SK-N-SH (cell line): ENCODE measurements at regions not wholly inside any gene's neighbourhood (a gene's known extent, or its start where the extent isn't known, plus 50 kb on each side); places are given as distances from the start of the nearest gene placed in this dataset.

Experiments
- CTCF ChIA-PET: fragments of 300-600, 350-600 bp; formaldehyde crosslinking; extraction: SDS; loops from one replicate; lab custom pipeline; 2021; lab: Yijun Ruan, JAX
- POLR2A ChIA-PET: fragments of 350-600 bp; sonication (Branson Sonifier 250); formaldehyde crosslinking; extraction: SDS; loops from one replicate; lab custom pipeline; 2020; ENCODE audit warnings: antibody characterized with exemption, inconsistent platforms; lab: Yijun Ruan, JAX
- DNase-seq: peaks from one replicate; pipeline ENCODE4 v3.0.0; 2012
- H2AFZ ChIP-seq: fragments of 200-600 bp; sonication (generic); 2 replicates; pipeline ENCODE4 v1.8.1; 2016; ENCODE audit warnings: antibody characterized with exemption, mild to moderate bottlenecking, low read depth
- H3F3A ChIP-seq: fragments of 200-600 bp; sonication (generic); replicated peaks from 2 replicates; pipeline ENCODE3; 2016; ENCODE audit warnings: antibody characterized with exemption, mild to moderate bottlenecking; ENCODE audit not compliant: insufficient read depth
- H3K27ac ChIP-seq, 2 experiments: fragments of 200-500 bp in 1 of 2; fragments of 200-600 bp in 1 of 2; sonication (Bioruptor generic) in 1 of 2; sonication (generic), shearing (Covaris generic) in 1 of 2; 2 replicates each; pipeline versions ENCODE4 v1.5.1 to v1.6.1; 2014 to 2016; ENCODE audit warnings: low read depth in 2 of 2, inconsistent platforms in 1 of 2, low read length in 1 of 2, mild to moderate bottlenecking in 1 of 2, mixed read lengths in 1 of 2
- H3K27me3 ChIP-seq: fragments of 200-600 bp; sonication (generic), shearing (Covaris generic); 2 replicates; pipeline ENCODE4 v1.6.1; 2016; ENCODE audit warnings: mixed run types; ENCODE audit not compliant: insufficient read depth
- H3K36me3 ChIP-seq, 2 experiments: fragments of 200-500 bp in 1 of 2; fragments of 200-600 bp in 1 of 2; sonication (Bioruptor generic) in 1 of 2; sonication (generic) in 1 of 2; replicated peaks in 1 of 2; 2 replicates each; pipeline versions ENCODE3 to v1.5.1; 2014 to 2016; ENCODE audit warnings: low read length in 1 of 2, mild to moderate bottlenecking in 1 of 2; ENCODE audit not compliant: insufficient read depth in 2 of 2, control insufficient read depth in 1 of 2
- H3K4me1 ChIP-seq, 2 experiments: fragments of 200-500 bp in 1 of 2; fragments of 200-600 bp in 1 of 2; sonication (Bioruptor generic) in 1 of 2; sonication (generic), shearing (Covaris generic) in 1 of 2; 2 replicates each; pipeline versions ENCODE4 v1.5.1 to v1.6.1; 2014 to 2016; ENCODE audit warnings: low read depth in 1 of 2, low read length in 1 of 2, mixed run types in 1 of 2; ENCODE audit not compliant: insufficient read depth in 2 of 2, control insufficient read depth in 1 of 2
- H3K4me2 ChIP-seq: fragments of 200-600 bp; sonication (generic), shearing (Covaris generic); 2 replicates; pipeline ENCODE4 v1.6.1; 2017; ENCODE audit warnings: mixed run types
- H3K4me3 ChIP-seq, 2 experiments: fragments of 200-500 bp in 1 of 2; fragments of 200-600 bp in 1 of 2; sonication (Bioruptor generic) in 1 of 2; sonication (generic), shearing (Covaris generic) in 1 of 2; 2 replicates each; pipeline versions ENCODE4 v1.5.1 to v1.8.1; 2014 to 2016; ENCODE audit warnings: low read depth in 2 of 2, inconsistent platforms in 1 of 2, low read length in 1 of 2, mild to moderate bottlenecking in 1 of 2, mixed read lengths in 1 of 2, moderate library complexity in 1 of 2
- H3K79me2 ChIP-seq: fragments of 200-600 bp; sonication (generic); 2 replicates; pipeline ENCODE4 v1.8.1; 2017; ENCODE audit warnings: mild to moderate bottlenecking; ENCODE audit not compliant: insufficient read depth
- H3K9ac ChIP-seq: fragments of 200-600 bp; sonication (generic); 2 replicates; pipeline ENCODE4 v1.6.1; 2017; ENCODE audit warnings: mixed run types
- H3K9me2 ChIP-seq: fragments of 200-600 bp; sonication (generic); 2 replicates; pipeline ENCODE4 v1.6.1; 2017; ENCODE audit warnings: mixed run types
- H3K9me3 ChIP-seq: fragments of 200-600 bp; sonication (generic); 2 replicates; pipeline ENCODE4 v1.6.1; 2017; ENCODE audit warnings: mixed run types, mild to moderate bottlenecking, moderate library complexity
- H4K20me1 ChIP-seq: fragments of 200-600 bp; sonication (generic); 2 replicates; pipeline ENCODE4 v1.6.1; 2017; ENCODE audit warnings: mild to moderate bottlenecking, mixed run types; ENCODE audit not compliant: insufficient read depth
- CHD2 ChIP-seq: fragments of 150-350 bp; IDR thresholded peaks from 2 replicates; pipeline ENCODE4 v1.6.1; 2018; ENCODE audit warnings: low read length; ENCODE audit not compliant: partially characterized antibody
- ELF1 ChIP-seq: IDR thresholded peaks from 2 replicates; pipeline ENCODE4 v1.4.0; 2012
- EP300 ChIP-seq, 2 experiments: IDR thresholded peaks; 2 replicates each; pipeline versions ENCODE4 v1.4.0 to v1.6.1; 2012; ENCODE audit warnings: borderline replicate concordance in 1 of 2, low read depth in 1 of 2, low read length in 1 of 2
- FOSL2 ChIP-seq: IDR thresholded peaks from 2 replicates; pipeline ENCODE4 v1.4.0; 2012; ENCODE audit warnings: low read depth, mild to moderate bottlenecking, moderate library complexity, borderline replicate concordance
- FOXJ3 ChIP-seq: sonication (generic); formaldehyde crosslinking; IDR thresholded peaks from 2 replicates; pipeline ENCODE4 v1.5.1; 2020; ENCODE audit warnings: mild to moderate bottlenecking, missing genetic modification reagents
- FOXM1 ChIP-seq: IDR thresholded peaks from 2 replicates; pipeline ENCODE4 v1.4.0; 2012; ENCODE audit warnings: low read depth, mild to moderate bottlenecking
- GATA2 ChIP-seq: sonication (generic); formaldehyde crosslinking; IDR thresholded peaks from 2 replicates; pipeline ENCODE4 v1.5.0; 2020; ENCODE audit warnings: mild to moderate bottlenecking, missing genetic modification reagents
- JUND ChIP-seq: IDR thresholded peaks from 2 replicates; pipeline ENCODE4 v1.4.0; 2012
- MEF2A ChIP-seq: IDR thresholded peaks from 2 replicates; pipeline ENCODE4 v1.4.0; 2012; ENCODE audit warnings: low read depth, borderline replicate concordance
- NFIC ChIP-seq: IDR thresholded peaks from 2 replicates; pipeline ENCODE4 v1.4.0; 2012; ENCODE audit warnings: borderline replicate concordance
- NRF1 ChIP-seq: IDR thresholded peaks from 2 replicates; pipeline ENCODE4 v1.6.1; 2012; ENCODE audit warnings: low read depth, mild to moderate bottlenecking, low read length
- RAD21 ChIP-seq: IDR thresholded peaks from 2 replicates; pipeline ENCODE4 v1.6.1; 2012; ENCODE audit warnings: mild to moderate bottlenecking, low read length
- RXRA ChIP-seq: IDR thresholded peaks from 2 replicates; pipeline ENCODE4 v1.4.0; 2012; ENCODE audit warnings: low read depth, mild to moderate bottlenecking, borderline replicate concordance
- SMC3 ChIP-seq: IDR thresholded peaks from 2 replicates; pipeline ENCODE4 v1.6.1; 2012; ENCODE audit warnings: low read depth, low read length, improper control_type of control experiment
- TAF1 ChIP-seq: IDR thresholded peaks from 2 replicates; pipeline ENCODE4 v1.6.1; 2012; ENCODE audit warnings: low read depth, mild to moderate bottlenecking, low read length, moderate library complexity, borderline replicate concordance
- TCF12 ChIP-seq: IDR thresholded peaks from 2 replicates; pipeline ENCODE4 v1.4.0; 2012
- TEAD4 ChIP-seq: IDR thresholded peaks from 2 replicates; pipeline ENCODE4 v1.4.0; 2012; ENCODE audit warnings: mild to moderate bottlenecking, borderline replicate concordance; ENCODE audit not compliant: insufficient read depth
- WGBS: methylation state at CpG from one replicate; pipeline ENCODE4 v1.1.6; 2017; ENCODE audit warnings: low lambda C conversion rate; 5-methylcytosine and 5-hydroxymethylcytosine counted together
- TF ChIP-seq, protein P1 (sequence below): IDR thresholded peaks from 2 replicates; pipeline ENCODE4 v1.4.0; 2012; ENCODE audit warnings: low read depth
- TF ChIP-seq, protein P2 (sequence below): IDR thresholded peaks from 2 replicates; pipeline ENCODE4; 2012
- TF ChIP-seq, protein P3 (sequence below): fragments of 150-350 bp; IDR thresholded peaks from 2 replicates; pipeline ENCODE4 v1.6.1; 2017; ENCODE audit warnings: antibody characterized with exemption, low read length, low read depth, borderline replicate concordance
- TF ChIP-seq, protein P4 (sequence below): IDR thresholded peaks from 2 replicates; pipeline ENCODE4 v1.6.1; 2012; ENCODE audit warnings: mild to moderate bottlenecking, low read depth, low read length, moderate library complexity

DNA sequence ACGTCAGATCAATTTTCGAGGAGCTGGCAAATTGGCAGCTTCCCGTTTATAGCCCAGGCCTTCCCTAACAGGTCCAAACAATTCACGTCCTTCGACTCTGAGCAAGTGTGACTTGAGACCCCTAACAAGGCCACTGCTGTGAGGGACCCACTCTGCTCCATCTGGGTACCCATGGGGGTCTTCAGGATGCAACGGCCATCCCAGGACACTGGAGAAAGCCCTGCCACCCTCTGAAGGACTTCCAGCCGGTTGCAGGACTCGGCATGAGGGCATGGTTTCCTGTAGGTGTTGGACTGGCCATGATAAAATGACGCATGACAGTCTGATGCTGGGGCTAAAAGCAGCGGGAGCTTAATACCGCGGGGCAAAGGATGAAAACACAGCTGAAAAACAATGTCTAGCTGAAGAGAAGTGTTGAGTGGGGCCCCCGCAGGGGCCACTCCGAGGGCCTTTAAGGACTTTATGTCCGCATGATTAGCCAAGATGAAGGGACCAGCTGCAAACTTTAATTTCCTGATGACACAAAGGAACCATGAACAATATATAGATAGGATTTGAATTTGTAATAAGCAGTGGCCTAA is 113.3 kb upstream of the ZNF521 start:
- H3K9me2 ChIP-seq, result no peaks in the 10 kb centered on the region
- H3K4me2 ChIP-seq, result no peak overlapping the region
- H3K4me1 ChIP-seq, result peaks cover 0 to 15% of the 10 kb centered on the region in 2 experiments; a peak in 2 of 4 replicates
- no peaks in the 10 kb centered on the region for H3K27me3 ChIP-seq
- H3K36me3 ChIP-seq, result no peaks in the 10 kb centered on the region
- H2AFZ ChIP-seq, result no peak overlapping the region
- no peaks in the 10 kb centered on the region for H3F3A ChIP-seq
- H3K9me3 ChIP-seq, result no peaks in the 10 kb centered on the region
- H3K27ac ChIP-seq, result no peak overlapping the region
- WGBS, result 84% methylated on average over 9 of the region's 15 CpGs
- no peak overlapping the region for H3K9ac ChIP-seq
- ChIA-PET CTCF (no interaction called here), POLR2A (no interaction called here)
- DNase-seq, result no peak
- no peak for TF ChIP-seq FOXM1
- TF ChIP-seq GATA2 (CRISPR knock-in tag), result no peak
- no peak for TF ChIP-seq TAF1
- TF ChIP-seq FOXJ3, result no peak
- TF ChIP-seq TEAD4, result no peak
- H4K20me1 ChIP-seq, result no peaks in the 10 kb centered on the region
- no peak overlapping the region for H3K4me3 ChIP-seq
- H3K79me2 ChIP-seq, result no peaks in the 10 kb centered on the region

DNA sequence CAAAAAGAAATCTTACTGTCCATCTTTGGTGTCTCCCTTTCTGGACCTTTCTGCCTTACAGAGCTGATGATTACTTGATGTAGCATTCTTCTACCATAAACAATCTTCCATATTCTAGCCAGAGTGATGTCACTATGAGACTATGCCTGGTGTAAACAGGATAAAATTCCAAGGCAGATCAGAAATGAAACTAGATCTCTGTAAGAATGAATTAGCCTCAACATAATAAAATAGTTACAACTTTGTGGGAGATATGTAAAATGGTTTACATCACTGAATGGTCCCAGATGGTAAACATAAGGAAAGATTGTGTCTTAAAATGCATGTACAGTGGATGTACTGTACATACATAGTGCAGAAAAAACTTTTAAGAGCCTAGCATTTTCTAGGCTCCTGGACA is 112.3 kb upstream of the ZNF521 start:
- H3K36me3 ChIP-seq, result no peaks in the 10 kb centered on the region
- no peak for DNase-seq
- no peaks in the 10 kb centered on the region for H3K79me2 ChIP-seq
- H3K4me2 ChIP-seq, result no peak overlapping the region
- no peak overlapping the region for H3K4me3 ChIP-seq
- H3K27ac ChIP-seq, result no peak overlapping the region
- H3K9me3 ChIP-seq, result no peaks in the 10 kb centered on the region
- ChIA-PET POLR2A (no interaction called here), CTCF (no interaction called here)
- H3K9me2 ChIP-seq, result no peaks in the 10 kb centered on the region
- peaks cover 0 to 12% of the 10 kb centered on the region in 2 experiments; a peak in 2 of 4 replicates for H3K4me1 ChIP-seq
- H2AFZ ChIP-seq, result no peak overlapping the region
- H3K27me3 ChIP-seq, result no peaks in the 10 kb centered on the region
- no peaks in the 10 kb centered on the region for H3F3A ChIP-seq
- no peaks in the 10 kb centered on the region for H4K20me1 ChIP-seq
- TF ChIP-seq JUND (peak; percentile 44; the same call in 1 of the 2 replicates), FOSL2 (peak; percentile 27; the same call in 1 of the 2 replicates), RXRA (no peak), EP300 (IDR thresholded peaks at IDR 0.05; ENCODE audit: borderline replicate concordance in 1 of 2, low read depth in 1 of 2, low read length in 1 of 2) (peak in 1 of 2 experiments; percentile 44; a peak in 1 of 4 replicates), TCF12 (peak; percentile 50), MEF2A (no peak), NFIC (no peak; the same call in 1 of the 2 replicates), FOXM1 (no peak), TEAD4 (peak; percentile 28; the same call in 1 of the 2 replicates), RAD21 (no peak), TAF1 (no peak), SMC3 (no peak), CHD2 (no peak), NRF1 (no peak), ELF1 (no peak)
- TF ChIP-seq, protein P1, sequence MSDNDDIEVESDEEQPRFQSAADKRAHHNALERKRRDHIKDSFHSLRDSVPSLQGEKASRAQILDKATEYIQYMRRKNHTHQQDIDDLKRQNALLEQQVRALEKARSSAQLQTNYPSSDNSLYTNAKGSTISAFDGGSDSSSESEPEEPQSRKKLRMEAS, result no peak
- TF ChIP-seq, protein P2, sequence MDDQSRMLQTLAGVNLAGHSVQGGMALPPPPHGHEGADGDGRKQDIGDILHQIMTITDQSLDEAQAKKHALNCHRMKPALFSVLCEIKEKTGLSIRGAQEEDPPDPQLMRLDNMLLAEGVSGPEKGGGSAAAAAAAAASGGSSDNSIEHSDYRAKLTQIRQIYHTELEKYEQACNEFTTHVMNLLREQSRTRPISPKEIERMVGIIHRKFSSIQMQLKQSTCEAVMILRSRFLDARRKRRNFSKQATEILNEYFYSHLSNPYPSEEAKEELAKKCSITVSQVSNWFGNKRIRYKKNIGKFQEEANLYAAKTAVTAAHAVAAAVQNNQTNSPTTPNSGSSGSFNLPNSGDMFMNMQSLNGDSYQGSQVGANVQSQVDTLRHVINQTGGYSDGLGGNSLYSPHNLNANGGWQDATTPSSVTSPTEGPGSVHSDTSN, result peak; percentile 38; the same call in 1 of the 2 replicates
- TF ChIP-seq, protein P3, sequence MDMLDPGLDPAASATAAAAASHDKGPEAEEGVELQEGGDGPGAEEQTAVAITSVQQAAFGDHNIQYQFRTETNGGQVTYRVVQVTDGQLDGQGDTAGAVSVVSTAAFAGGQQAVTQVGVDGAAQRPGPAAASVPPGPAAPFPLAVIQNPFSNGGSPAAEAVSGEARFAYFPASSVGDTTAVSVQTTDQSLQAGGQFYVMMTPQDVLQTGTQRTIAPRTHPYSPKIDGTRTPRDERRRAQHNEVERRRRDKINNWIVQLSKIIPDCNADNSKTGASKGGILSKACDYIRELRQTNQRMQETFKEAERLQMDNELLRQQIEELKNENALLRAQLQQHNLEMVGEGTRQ, result no peak
- TF ChIP-seq, protein P4, sequence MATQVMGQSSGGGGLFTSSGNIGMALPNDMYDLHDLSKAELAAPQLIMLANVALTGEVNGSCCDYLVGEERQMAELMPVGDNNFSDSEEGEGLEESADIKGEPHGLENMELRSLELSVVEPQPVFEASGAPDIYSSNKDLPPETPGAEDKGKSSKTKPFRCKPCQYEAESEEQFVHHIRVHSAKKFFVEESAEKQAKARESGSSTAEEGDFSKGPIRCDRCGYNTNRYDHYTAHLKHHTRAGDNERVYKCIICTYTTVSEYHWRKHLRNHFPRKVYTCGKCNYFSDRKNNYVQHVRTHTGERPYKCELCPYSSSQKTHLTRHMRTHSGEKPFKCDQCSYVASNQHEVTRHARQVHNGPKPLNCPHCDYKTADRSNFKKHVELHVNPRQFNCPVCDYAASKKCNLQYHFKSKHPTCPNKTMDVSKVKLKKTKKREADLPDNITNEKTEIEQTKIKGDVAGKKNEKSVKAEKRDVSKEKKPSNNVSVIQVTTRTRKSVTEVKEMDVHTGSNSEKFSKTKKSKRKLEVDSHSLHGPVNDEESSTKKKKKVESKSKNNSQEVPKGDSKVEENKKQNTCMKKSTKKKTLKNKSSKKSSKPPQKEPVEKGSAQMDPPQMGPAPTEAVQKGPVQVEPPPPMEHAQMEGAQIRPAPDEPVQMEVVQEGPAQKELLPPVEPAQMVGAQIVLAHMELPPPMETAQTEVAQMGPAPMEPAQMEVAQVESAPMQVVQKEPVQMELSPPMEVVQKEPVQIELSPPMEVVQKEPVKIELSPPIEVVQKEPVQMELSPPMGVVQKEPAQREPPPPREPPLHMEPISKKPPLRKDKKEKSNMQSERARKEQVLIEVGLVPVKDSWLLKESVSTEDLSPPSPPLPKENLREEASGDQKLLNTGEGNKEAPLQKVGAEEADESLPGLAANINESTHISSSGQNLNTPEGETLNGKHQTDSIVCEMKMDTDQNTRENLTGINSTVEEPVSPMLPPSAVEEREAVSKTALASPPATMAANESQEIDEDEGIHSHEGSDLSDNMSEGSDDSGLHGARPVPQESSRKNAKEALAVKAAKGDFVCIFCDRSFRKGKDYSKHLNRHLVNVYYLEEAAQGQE, result no peak
- no peak overlapping the region for H3K9ac ChIP-seq
